ENCODE measurements at regions not wholly inside any gene's neighbourhood (a gene's known extent, or its start where the extent isn't known, plus 50 kb on each side); places are given as distances from the start of the nearest gene placed in this dataset.
"Not testable (repeated sequence)": the region's sequence is repeated elsewhere in the genome, so short reads cannot be mapped to it uniquely, and the experiment has no call there.

DNA sequence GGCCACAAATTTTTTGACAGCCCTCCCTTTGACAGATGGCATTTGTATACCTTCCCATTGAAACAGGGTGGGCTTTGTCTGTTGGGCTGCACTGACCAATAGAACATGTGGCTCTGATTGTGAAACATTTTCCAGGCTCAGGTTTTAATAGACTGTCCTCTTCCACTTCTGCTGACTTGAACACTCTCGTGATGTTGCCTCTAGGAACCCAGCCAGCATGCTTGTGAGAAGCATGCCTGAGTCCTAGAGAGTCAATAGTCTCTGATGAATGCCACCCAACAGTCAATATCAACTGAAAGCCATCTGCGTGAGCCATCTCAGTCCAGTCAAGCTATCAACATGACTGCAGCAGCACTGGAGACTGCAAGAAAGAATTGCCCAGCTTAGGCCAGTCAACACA is 290.0 kb downstream of the SLC7A11 start:
- DNase-seq: no peak

DNA sequence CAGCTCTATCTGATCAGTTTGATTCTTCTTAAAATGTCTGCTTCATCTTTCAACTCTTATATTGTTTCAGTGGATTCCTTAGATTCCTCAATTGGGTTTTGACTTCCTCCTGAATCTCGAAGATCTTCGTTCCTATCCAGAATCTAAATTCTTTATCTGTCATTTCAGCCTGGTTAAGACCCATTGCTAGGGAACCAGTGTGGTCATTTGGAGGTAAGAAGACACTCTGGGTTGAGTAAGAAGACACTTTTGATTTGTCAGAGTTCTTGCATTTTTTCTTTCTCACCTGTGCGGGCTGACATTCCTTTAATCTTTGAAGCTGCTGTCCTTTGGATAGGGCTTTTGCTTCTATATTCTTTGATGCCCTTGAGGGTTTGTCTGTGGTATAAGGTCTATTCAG is 291.9 kb downstream of the SLC7A11 start:
- DNase-seq: no peak

DNA sequence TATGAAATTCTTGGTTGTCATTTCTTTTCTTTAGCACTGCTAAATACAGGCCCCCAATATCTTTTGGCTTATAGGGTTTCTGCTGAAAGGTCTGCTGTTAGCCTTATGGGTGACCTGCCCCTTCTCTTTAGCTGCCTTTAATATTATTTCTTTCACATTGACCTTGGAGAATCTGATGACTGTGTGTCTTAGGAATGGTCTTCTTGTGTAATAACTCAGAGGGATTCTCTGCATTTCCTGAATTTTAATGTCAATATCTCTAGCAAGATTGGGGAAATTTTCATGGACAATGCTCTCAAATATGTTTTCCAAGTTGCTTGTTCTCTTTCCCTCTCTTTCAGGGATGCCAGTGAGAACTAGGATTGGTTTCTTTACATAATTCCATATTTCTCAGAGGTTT is 292.4 kb downstream of the SLC7A11 start:
- no peak for DNase-seq

DNA sequence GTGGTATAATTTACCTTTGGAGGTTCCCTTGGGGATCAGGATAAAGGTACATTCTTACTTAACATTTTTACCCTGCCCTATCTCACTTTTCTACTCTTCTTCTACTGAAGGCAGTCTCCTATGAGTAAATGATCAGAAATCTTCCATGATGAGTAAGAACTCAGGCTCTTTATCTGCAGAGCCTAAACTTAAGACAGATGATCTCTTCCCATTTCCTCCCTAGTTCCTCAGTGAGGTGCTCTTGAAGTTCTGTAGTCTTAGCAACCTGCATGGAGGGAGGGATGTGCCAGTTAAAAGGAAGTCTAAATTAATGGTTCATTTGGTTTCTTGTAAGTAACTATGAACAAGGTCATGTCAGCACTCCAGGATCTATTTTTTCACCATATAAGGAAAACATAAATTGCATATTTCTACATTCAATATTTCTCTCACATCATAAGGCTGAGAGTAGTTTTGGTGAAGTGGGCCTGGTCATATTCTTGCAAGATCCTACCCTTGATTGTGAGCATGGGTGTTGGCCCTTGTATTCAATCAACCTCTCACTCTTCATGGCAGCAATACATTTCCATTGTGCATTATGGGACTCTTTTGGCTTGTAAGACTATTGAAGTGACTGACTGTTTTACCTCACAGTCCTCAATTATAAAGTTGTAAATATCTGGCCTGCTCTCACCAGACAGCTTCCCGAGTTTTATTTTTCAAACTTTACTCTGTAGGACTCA is 295.5 kb downstream of the SLC7A11 start:
- no peak for DNase-seq

DNA sequence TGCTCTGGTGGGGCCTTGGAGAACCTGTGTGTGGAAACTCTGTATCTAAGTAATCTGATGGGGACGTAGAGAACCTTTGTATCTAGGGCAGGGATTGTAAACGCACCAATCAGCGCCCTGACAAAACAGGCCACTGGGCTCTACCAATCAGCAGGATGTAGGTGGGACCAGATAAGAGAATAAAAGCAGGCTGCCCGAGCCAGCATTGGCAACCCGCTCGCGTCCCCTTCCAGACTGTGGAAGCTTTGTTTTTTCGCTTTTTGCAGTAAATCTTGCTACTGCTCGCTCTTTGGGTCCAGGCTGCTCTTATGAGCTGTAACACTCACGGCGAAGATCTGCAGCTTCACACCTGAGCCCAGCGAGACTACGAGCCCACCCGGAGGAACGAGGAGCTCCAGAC is 299.3 kb downstream of the SLC7A11 start:
- DNase-seq: not testable (repeated sequence)

DNA sequence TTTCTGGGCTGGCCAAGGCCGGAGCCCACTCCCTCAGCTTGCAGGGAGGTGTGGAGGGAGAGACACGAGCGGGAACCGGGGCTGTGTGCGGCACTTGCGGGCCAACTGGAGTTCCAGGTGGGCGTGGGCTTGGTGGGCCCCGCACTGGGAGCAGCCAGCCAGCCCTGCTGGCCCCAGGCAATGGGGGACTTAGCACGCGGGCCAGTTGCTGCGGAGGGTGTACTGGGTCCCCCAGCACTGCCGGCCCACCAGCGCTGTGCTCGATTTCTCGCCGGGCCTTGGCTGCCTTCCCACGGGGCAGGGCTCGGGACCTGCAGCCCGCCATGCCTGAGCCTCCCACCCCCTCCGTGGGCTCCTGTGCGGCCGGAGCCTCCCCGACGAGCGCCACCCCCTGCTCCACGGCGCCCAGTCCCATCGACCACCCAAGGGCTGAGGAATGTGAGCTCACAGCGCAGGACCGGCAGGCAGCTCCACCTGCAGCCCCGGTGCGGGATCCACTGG is 300.1 kb downstream of the SLC7A11 start:
- DNase-seq: not testable (repeated sequence)

DNA sequence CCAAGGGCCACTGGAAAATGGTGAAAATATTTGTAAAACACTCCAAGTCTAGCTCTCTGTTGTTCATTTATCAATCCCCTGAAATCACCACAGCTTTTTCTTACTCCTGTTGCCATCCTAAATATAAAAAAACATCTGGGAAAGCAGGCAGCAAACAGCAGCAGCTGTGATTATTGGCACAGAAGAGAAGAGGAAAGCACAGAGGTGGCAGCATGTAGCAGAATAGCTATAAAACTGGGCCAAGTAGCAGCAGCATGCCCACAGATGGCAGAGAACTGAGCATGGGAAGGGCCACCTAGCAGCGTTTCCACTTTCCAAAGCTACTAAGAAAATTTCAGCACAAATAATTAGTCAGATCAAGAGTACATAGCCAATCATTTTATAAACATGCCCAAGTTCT is 307.2 kb downstream of the SLC7A11 start:
- no peak for DNase-seq

DNA sequence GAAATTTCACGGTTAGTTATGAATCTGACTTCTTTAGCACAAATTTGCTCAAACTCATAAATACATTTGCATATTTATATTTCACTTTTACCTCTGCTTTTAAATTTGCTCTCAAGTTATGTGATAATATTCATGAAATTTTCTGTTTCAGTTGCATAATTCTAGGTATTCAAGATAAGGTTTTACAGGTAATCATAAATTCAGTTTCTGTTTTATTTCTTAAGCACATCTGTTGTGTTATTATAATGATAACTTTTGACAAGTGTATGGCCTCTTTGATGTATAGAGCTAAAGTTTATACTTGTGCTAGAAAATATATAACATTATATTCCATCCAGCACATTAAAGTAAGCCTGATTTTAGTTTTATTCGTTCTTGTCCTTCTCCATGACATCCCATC is 308.1 kb downstream of the SLC7A11 start:
- no peak for DNase-seq

DNA sequence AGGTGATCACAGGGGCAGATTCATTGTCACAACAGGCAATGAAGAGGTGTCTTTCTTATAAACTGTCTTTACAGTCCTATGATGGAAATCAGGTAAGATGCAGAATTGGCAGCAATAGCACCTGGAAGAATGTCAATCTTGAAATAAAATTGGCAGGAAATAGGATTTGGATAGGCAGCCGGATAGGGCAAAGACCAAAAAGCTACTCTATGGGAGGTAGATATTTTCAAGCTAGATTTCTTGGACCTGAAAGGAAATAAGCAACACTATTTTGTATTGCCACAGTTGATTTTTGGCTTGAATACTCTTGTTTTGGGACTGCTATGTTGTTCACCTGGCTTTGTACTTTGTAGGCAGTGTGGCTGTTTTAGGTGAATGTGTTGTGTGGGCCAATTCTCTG is 314.2 kb downstream of the SLC7A11 start:
- no peak for DNase-seq

DNA sequence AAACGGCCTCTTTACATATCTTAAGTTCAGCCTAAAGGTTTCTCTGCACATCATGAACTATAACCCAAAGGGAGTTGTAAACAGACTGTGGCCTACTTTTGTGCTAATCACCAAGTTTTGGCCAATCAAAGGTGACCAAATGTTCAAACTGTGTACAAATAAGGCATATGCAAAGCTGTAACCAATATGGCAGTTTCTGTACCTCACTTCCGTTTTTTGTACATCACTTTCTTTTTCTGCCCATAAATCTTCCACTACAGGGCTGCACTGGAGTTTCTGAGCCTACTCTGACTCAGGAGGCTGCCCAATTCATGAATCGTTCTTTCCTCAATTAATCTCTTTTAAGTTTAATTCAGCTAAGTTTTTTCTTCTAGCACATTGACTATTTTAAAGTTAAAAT is 318.7 kb downstream of the SLC7A11 start:
- DNase-seq: no peak

DNA sequence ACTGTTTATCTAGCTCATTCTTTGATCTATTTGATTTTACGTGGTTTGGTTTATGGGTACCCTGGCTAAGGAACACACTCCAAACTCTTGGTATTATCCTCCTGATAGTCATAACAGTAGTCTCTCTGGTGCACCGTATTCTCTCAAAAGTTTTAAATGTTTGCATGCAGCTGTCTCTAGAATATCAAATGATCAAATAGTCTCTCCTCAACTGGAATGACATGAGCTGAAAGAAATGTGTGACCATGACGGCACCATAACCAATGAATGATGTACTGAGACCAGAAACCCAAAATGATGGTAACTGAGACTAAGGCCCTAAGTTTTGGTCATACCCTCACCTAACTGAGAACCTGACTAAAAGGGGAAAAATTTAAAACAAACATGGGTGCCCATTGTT is 319.4 kb downstream of the SLC7A11 start:
- DNase-seq: no peak

DNA sequence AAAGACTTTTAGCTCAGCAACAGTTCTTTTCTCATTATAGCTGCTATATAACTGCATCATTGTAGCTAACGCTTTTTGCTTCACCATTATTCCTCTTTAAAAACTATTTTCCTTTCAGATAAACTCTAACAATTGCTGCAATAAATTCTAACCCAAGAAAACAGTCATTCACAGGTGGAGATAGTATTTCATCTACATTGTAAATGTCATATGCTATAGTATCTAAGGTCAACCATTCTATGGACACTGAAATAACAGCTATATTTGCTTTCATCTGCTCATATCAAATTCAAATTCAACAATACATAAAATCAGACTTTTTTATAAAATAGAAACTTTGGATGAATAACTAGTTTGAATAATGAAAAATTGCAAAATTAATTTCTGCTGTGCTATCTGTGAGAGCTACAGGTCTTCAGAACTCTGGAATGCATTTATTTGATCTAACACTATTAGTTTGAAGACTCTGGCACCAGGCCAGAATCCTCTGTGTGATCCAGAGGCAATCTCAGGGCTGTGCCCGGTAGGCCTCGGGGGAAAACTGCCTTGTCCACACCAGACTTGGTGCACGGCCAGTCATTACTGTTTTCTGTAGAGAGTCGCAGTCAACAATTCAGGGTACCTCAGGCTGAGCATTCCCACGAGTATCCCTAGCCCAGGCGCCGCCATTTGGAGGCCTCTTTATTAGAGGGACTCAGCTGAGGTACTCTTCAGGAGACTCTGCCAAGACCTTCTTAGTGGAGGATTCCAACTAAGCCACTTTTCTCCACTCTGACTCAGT is 332.4 kb downstream of the SLC7A11 start:
- no peak for DNase-seq

DNA sequence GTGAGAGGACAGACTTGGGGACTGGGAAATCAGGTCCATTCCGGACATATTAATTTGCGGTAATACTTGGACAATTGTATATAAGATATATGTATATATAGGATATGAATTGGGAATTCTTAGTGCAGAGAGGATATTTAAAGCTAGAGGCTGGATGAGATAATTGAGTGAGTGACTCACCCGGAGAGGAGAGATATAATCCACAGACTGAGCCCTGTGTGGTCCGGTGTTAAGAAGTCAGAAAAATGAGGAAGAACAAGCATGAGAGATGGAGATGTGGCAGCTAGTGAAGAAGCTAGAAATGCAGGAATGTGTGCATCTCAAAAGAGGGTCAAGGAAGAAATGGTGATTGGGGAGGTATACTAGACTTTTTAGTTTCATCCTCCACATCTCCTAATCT is 336.2 kb downstream of the SLC7A11 start:
- DNase-seq: no peak

DNA sequence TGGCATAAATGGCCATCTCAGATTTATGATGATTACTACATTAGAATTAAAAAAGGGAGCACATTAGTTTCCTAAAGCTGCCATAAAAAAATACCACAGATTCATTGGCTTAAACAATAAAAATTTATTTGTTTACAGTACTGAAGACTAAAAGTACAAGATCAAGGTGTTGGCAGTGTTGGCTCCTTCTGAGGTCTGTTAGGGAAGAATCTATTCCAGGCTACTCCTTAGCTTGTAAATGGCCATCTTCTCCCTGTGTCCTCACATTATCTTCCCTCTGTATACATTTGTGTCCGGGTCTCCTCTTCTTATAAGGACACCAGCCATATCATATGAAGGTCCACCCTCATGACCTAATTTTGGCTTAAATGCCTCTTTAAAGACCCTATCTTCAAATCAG is 341.0 kb downstream of the SLC7A11 start:
- DNase-seq: no peak

DNA sequence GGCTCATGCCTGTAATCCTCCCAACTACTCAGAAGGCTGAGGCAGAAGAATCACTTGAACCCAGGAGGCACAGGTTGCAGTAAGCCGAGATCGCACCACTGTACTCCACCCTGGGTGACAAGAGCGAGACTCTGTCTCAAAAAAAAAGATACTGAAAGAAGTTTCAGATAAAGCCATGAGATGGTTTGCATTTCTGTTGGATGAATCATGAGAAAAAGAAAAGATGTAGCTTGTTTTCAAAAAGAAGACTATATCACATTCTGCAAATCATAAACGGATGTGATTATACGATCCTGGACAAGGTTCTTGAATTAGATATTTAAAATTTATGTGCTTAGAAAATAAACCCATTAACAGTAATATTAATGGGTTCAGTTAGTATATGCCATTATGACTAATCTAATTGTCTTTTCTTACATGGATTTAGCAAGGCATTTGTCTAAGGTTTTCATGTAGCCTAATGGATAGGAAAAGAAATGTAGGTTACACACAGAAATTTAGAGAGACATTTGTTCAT is 345.9 kb downstream of the SLC7A11 start:
- DNase-seq: no peak

DNA sequence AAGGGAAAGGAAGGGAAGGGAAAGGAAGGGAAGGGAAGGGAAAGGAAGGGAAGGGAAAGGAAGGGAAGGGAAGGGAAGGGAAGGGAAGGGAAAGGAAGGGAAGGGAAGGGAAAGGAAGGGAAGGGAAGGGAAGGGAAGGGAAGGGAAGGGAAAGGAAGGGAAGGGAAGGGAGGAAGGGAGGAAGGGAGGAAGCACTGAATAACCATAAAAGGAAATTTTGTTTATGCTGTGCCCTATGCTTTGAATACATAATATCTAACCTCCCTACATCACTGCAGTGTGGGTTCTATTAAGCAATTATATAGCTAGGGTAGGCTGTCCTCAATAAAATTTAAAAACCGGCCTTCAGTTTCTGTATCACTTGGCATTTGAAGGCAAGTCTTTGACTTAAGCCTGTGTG is 346.6 kb downstream of the SLC7A11 start:
- not testable (repeated sequence) for DNase-seq

DNA sequence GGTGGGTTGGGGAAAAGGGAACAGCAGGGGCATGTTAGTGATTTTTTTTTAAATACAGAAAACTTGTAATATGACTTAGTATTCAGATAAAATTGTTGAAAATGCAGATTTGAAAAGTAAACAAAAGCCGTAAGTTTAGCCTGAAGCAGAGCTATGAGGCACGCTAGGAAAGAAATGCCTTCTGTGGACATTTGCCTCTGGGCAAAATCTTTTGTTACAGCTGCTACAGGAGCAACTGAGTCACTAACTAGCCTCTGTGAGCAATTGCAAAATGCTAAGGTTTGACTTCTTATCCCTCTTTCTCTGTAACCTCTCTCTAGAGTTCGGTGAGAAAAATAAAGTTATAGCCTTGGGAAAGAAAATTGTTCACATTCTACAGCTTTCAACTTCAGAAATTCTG is 350.0 kb downstream of the SLC7A11 start:
- no peak for DNase-seq

DNA sequence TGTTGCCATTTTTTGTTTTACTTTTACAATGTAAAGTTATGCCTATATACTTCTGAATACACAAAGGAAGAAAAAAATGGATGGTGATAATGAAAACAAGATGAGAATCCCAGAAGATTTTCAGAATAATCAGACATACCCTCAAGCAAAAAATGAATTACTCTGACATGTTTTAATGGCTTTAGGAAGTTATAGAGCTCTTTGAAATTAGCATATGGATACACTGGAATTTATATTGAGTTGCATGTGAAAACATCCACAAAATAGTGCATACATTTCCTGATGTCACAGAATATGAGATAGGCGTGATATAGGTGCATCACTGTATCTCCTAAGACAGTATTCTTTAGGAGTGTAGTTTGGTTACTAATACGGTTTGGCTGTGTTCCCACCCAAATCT is 351.3 kb downstream of the SLC7A11 start:
- DNase-seq: no peak

DNA sequence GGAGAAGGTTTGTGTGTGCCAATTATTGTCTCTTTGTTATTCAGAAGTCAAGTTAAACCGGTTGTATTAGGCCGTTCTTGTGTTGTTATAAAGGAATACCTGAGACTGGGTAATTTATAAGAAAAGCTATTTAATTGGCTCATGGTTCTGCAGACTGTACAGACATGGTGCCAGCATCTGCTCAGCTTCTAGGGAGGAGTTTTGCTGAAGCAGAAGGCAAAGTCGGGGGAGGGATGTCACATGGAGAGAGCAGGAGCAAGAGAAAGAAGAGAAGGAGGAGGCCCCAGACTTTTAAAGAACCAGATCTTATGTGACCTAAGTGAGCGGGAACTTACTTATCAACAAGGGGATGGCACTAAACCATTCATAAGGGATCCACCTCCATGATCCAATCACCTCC is 349.3 kb upstream of the PCDH18 start:
- no peak for DNase-seq

DNA sequence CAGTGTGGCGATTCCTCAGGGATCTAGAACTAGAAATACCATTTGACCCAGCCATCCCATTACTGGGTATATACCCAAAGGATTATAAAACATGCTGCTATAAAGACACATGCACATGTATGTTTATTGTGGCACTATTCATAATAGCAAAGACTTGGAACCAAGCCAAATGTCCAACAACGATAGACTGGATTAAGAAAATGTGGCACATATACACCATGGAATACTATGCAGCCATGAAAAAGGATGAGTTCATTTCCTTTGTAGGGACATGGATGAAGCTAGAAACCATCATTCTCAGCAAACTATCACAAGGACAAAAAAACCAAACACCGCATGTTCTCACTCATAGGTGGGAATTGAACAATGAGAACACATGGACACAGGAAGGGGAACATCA is 335.8 kb upstream of the PCDH18 start:
- not testable (repeated sequence) for DNase-seq

DNA sequence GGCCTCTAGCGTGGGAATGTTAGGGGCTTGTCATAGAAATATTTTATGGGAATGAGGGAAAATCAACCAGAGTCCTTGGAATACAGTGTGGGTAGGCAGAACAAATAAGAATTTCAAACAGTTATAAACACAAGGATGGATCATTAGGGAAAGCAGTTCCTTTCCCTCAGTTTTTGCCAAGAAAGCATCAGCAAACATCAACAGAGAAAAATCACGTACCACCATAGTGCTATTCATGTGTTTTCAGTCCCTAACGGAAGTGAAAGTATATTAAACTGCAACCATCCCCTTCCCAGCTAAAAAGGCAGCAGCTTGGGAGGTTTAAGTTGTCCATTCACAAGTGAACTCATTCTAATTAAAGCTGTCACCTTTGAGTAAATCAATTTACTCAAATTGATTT is 334.4 kb upstream of the PCDH18 start:
- no peak for DNase-seq

DNA sequence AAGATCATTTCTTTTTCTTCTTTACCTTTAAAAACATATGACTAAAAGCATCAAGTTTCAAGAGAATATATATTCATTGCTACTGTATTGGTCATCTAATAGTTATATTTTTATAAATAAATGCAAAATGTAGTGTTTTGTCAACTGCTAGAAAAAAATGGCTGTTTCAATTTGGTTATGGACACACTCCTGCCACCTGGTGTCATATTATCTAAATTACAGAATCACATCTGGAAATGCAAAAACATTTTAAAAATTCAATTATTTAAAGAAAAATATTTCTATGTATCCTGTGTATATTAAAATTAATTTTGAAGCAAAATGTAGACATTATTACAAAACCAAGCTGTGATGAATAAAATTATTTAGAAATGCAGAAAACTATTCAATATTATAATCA is 329.4 kb upstream of the PCDH18 start:
- DNase-seq: peak; percentile 6

DNA sequence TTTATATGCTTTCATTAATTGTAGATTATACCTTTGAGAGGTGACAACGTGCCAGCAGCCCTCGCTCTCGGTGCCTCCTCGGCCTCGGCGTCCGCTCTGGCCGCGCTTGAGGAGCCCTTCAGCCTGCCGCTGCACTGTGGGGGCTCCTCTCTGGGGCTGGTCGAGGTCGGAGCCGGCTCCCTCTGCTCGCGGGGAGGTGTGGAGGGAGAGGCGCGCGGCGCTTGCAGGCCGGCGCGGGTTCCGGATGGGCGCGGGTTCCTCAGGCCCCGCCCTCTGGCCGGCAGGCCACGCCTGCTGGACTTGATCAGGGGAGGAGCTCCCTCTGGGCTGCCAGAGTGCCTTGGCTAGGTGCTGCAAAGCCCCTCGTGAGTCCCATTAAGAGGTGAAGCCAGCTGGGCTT is 321.1 kb upstream of the PCDH18 start:
- no peak for DNase-seq

DNA sequence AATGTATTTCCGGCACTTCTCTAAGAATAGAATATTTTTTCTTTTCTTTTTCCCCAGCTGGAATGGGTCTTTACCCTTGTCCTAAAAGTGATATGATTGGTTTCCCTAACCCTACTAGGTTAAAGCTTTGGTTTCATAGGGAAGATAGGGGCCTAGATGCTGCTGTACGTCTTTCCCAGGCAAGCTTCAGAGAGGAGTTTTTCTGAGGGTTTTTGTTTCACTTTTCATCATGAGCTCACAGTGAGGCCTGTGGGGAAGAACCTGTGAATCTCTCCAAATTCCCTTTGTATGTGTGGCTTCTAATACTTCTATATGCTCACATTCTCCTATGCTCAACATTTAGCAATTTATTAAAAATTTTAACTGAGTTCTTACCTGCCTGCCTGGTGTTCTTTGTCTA is 320.0 kb upstream of the PCDH18 start:
- DNase-seq: no peak
